Hypothalamus (tissue), 51 donors: ENCODE measurements at regions not wholly inside any gene's neighbourhood (a gene's known extent, or its start where the extent isn't known, plus 50 kb on each side); places are given as distances from the start of the nearest gene placed in this dataset.
"Not testable (repeated sequence)": the region's sequence is repeated elsewhere in the genome, so short reads cannot be mapped to it uniquely, and the experiment has no call there.

Experiments
- DNase-seq, 51 donors: peaks; one replicate each; lab custom pipeline; 2025; lab: John Stamatoyannopoulos, UW

- no peak for DNase-seq
Measured at GRCh38 chrX:18102006-18102405, 118.7 kb downstream of the BEND2 start.

- DNase-seq = no peak
Measured at GRCh38 chrX:18101087-18101486, 119.6 kb downstream of the BEND2 start.

DNA sequence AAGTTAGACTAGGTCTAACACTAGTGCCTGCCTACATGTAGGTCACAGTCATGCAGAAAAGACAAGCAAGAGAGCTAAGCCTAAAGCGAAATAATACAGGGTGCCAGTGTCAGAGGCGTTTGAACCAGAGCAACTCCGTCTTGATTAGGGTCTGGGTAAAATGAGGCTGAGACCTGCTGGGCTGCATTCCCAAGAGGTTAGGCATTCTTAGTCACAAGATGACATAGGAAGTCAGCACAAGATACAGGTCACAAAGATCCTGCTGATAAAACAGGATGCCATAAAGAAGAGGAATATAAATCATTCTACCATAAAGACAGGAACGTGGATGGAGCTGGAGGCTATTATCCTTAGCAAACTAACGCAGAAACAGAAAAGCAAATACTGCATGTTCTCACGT, 120.9 kb downstream of the BEND2 start:
- DNase-seq = no peak

DNA sequence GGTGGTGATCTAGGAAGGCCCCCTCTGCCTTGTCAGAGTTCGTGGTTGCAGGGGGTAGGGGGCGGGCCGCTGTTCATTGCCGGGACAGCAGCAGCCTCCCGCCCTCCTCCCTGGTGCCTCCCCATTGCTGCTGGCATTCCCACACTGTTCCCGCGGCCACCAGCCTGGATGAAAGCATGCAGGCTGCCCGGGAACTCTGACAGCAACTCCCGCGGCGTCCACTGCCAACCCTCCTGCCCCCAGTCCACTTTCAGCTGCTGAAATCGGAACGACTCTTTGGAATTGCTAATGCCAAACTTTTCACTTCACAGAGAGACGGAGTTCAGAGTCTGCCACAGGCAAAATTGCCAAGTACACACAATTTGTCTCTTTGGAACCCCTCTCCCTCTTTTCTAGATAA, 121.9 kb downstream of the BEND2 start:
- peak in 26 of 51 donors; percentile 0 to 27 (median 8) for DNase-seq

GRCh38 chrX:18076434-18076833, 144.3 kb downstream of the BEND2 start:
- DNase-seq = no peak

GRCh38 chrX:18075603-18076002, 145.1 kb downstream of the BEND2 start:
- DNase-seq = no peak

DNA sequence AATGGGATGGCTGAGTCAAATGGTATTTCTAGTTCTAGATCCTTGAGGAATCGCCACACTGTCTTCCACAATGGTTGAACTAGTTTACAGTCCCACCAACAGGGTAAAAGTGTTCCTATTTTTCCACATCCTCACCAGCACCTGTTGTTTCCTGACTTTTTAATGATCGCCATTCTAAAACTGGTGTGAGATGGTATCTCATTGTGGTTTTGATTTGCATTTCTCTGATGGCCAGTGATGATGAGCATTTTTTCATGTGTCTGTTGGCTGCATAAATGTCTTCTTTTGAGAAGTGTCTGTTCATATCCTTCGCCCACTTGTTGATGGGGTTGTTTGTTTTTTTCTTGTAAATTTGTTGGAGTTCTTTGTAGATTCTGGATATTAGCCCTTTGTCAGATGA, 152.6 kb downstream of the BEND2 start:
- not testable (repeated sequence) for DNase-seq

GRCh38 chrX:18065956-18066355, 154.7 kb downstream of the BEND2 start:
- no peak for DNase-seq

- no peak for DNase-seq
Measured at GRCh38 chrX:18051690-18052089, 169.0 kb downstream of the BEND2 start.

GRCh38 chrX:18047491-18047890, 173.2 kb downstream of the BEND2 start:
- no peak for DNase-seq

- DNase-seq = no peak
Measured at GRCh38 chrX:18045436-18045835, 175.2 kb downstream of the BEND2 start.

- no peak for DNase-seq
Measured at GRCh38 chrX:18042776-18043175, 177.9 kb downstream of the BEND2 start.

- DNase-seq = peak in 1 of 51 donors; percentile 2
Measured at GRCh38 chrX:18041656-18042055, 179.0 kb downstream of the BEND2 start.

- DNase-seq = no peak
Measured at GRCh38 chrX:18039023-18039422, 177.9 kb upstream of the RAI2 start.

GRCh38 chrX:18036394-18036793, 175.3 kb upstream of the RAI2 start:
- DNase-seq = no peak

DNA sequence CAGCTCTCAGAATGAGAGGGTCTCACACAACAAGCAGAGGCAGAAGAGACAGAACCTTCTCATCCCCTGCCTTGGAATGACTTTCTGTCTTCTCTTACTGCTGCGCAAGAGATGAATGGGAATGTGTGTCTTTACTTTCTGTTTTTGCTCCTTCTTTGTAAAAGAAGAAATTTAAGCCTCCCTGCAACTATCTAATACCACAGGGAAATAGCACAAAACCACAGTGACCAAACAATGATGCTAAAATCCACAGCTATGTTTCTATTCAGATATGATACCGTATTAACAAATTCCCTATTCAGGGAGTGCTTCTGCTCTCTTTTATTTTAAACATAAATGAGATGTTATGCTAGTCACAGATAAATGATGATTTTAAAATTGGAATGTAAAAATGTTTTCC, 173.8 kb upstream of the RAI2 start:
- no peak for DNase-seq

DNA sequence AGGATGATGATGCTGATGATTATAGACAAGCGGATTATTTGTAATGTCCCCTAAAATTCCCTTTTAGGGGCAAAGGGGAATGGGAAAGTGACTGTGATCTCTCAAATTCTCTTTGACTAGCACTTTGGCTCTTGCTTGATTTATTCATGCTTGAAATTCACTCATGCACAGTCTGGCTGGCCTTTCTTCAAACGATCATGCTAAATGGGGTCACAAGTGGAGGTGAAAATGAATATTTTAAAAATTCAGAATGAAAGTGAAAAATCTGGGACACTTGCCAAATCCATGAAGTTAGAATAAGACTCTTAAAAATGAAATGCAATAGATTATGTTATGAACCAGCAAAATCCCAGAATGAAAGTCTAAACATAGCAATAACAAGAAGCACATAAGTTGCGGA, 173.4 kb upstream of the RAI2 start:
- no peak for DNase-seq

GRCh38 chrX:18032486-18033221, 171.6 kb upstream of the RAI2 start:
- no peak for DNase-seq

- DNase-seq = no peak
Measured at GRCh38 chrX:18031726-18032375, 170.8 kb upstream of the RAI2 start.

GRCh38 chrX:18030656-18031055, 169.6 kb upstream of the RAI2 start:
- DNase-seq = not testable (repeated sequence)

DNA sequence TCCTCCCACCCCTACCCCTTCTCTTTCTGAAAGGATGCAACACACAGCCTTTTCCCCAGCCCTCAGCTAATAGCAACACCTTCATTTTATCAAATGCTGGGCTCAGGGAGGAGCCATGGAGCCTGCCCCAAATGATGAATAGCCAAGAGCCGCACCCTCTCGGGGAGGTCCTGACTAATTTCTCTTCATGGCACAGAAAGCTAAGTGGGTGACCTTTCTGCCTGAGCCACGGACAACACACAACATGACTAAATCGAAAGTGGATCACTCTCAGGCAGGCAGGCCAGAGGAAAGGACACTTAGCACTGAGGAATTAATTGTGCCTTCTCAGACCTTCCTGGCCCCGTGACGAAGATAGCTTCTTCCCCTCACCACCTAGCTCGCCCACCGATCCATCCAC, 165.1 kb upstream of the RAI2 start:
- peak in 1 of 51 donors; percentile 0 for DNase-seq

DNA sequence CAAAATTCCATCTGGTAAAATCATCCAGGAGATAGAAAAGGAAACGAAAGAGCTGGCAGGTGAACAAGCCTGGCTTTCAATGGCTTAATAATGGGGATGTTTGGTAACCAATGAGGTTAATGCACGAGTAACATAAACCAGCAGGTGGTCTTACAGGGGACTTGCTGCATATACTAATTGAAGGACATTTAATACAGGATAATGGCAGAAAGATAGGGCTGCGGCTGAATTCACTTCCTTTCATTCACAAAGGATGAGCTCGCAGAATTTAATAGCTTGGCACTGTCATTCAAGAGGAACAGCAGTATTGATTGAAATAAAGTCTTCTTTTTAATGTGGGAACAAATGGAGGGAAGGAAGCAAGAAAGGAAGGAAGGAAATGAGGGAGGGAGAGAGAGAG, 156.3 kb upstream of the RAI2 start:
- DNase-seq = no peak

DNA sequence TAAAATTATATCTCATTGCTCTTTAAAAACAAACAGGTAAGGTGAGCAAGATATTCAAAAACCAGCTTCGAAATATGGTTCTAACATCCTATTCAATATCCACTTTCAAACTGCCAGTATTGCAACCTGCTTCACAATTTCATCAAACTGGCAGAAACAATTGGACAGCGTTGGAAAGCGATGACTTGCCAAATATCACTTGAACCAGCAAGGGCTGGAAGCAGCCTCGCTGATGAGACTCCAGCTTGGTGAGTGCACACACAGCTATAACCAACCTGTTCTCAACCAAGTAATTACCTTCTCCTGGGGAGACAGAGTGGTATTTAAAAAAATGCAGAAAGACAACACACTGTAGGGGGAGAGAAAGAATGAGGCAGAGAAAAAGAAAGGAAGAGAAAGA, 155.8 kb upstream of the RAI2 start:
- DNase-seq = no peak
